ENCODE measurements at regions not wholly inside any gene's neighbourhood (a gene's known extent, or its start where the extent isn't known, plus 50 kb on each side); places are given as distances from the start of the nearest gene placed in this dataset.

GRCh38 chr18:30350263-30350662, 692.3 kb downstream of the DSC3 start:
- Histone ChIP-seq H4K20me1 (ENCODE audit: control insufficient read depth, insufficient read depth, low read length, poor library complexity, severe bottlenecking) (no peaks in the 10 kb centered on the region), H3K27me3 (replicated peaks in 1 of 4; ENCODE audit: control extremely low read depth in 1 of 4, control insufficient read depth in 3 of 4, insufficient read depth in 4 of 4, low read length in 3 of 4) (no peaks in the 10 kb centered on the region), H3K9me3 (ENCODE audit: control extremely low read depth in 1 of 3, control insufficient read depth in 2 of 3, insufficient read depth in 1 of 3, low read length in 2 of 3) (peaks cover 0 to 19% (median 0%) of the 10 kb centered on the region in 3 donors), H3K36me3 (replicated peaks in 1 of 2; ENCODE audit: control extremely low read depth in 1 of 2, control insufficient read depth in 1 of 2, extremely low read depth in 1 of 2, insufficient read depth in 2 of 2, low read length in 1 of 2) (no peaks in the 10 kb centered on the region), H3K4me1 (ENCODE audit: control insufficient read depth in 2 of 2, insufficient read depth in 2 of 2, low read length in 2 of 2) (no peaks in the 10 kb centered on the region), H2AFZ (ENCODE audit: insufficient read depth, low read depth, low read length, poor library complexity, severe bottlenecking) (no peak overlapping the region), H3K4me3 (ENCODE audit: control extremely low read depth in 1 of 5, extremely low read depth in 1 of 5, insufficient read depth in 1 of 5, low read depth in 2 of 5, low read length in 4 of 5) (no peak overlapping the region), H3K9ac (ENCODE audit: low read length) (no peak overlapping the region), H3K4me2 (replicated peaks; ENCODE audit: low read depth, low read length, poor library complexity, severe bottlenecking) (no peak overlapping the region), H3K79me2 (ENCODE audit: control insufficient read depth, insufficient read depth, low read length) (no peaks in the 10 kb centered on the region), H3K27ac (ENCODE audit: low read length in 2 of 2) (no peak overlapping the region)
- DNase-seq (no peak), ATAC-seq (ENCODE audit: low read depth) (no peak)
- no peaks in the 10 kb centered on the region for H3K9me3 Mint-ChIP-seq (ENCODE audit: insufficient read depth)
- intact Hi-C loops (cut with micrococcal nuclease) = no loop called here
- POLR2A ChIA-PET = no interaction called here
- no peaks in the 10 kb centered on the region for H3K4me1 Mint-ChIP-seq
- TF ChIP-seq EZH2 (IDR thresholded peaks at IDR 0.05; ENCODE audit: borderline replicate concordance, insufficient read depth, low read depth, low read length, poor library complexity, severe bottlenecking) = no peak
- no peak for TF ChIP-seq CTCF (IDR thresholded peaks at IDR 0.05)
- H3K4me3 Mint-ChIP-seq = no peak overlapping the region
- no peak overlapping the region for H3K27ac Mint-ChIP-seq
- no peaks in the 10 kb centered on the region for H3K27me3 Mint-ChIP-seq
- WGBS (ENCODE audit: insufficient coverage) = no CpG with 5 or more reads among the region's 1 CpG
- CTCF ChIA-PET = no interaction called here

GRCh38 chr18:30343090-30343489, 699.5 kb downstream of the DSC3 start:
- H3K27me3 ChIP-seq (replicated peaks in 1 of 4; ENCODE audit: control extremely low read depth in 1 of 4, control insufficient read depth in 3 of 4, insufficient read depth in 4 of 4, low read length in 3 of 4) = no peaks in the 10 kb centered on the region
- no peak overlapping the region for H3K4me3 ChIP-seq (ENCODE audit: control extremely low read depth in 1 of 5, extremely low read depth in 1 of 5, insufficient read depth in 1 of 5, low read depth in 2 of 5, low read length in 4 of 5)
- TF ChIP-seq CTCF (IDR thresholded peaks at IDR 0.05) = no peak
- no peak for TF ChIP-seq EZH2 (IDR thresholded peaks at IDR 0.05; ENCODE audit: borderline replicate concordance, insufficient read depth, low read depth, low read length, poor library complexity, severe bottlenecking)
- intact Hi-C loops (cut with micrococcal nuclease) = no loop called here
- no peaks in the 10 kb centered on the region for H4K20me1 ChIP-seq (ENCODE audit: control insufficient read depth, insufficient read depth, low read length, poor library complexity, severe bottlenecking)
- Mint-ChIP-seq H3K27ac (no peak overlapping the region), H3K4me1 (no peaks in the 10 kb centered on the region), H3K9me3 (ENCODE audit: insufficient read depth) (no peaks in the 10 kb centered on the region), H3K27me3 (no peaks in the 10 kb centered on the region), H3K4me3 (no peak overlapping the region)
- ATAC-seq (ENCODE audit: low read depth) = no peak
- peaks cover 0 to 6% (median 0%) of the 10 kb centered on the region in 3 donors for H3K9me3 ChIP-seq (ENCODE audit: control extremely low read depth in 1 of 3, control insufficient read depth in 2 of 3, insufficient read depth in 1 of 3, low read length in 2 of 3)
- H3K9ac ChIP-seq (ENCODE audit: low read length) = no peak overlapping the region
- no peak overlapping the region for H3K4me2 ChIP-seq (replicated peaks; ENCODE audit: low read depth, low read length, poor library complexity, severe bottlenecking)
- no peaks in the 10 kb centered on the region for H3K4me1 ChIP-seq (ENCODE audit: control insufficient read depth in 2 of 2, insufficient read depth in 2 of 2, low read length in 2 of 2)
- WGBS (ENCODE audit: insufficient coverage) = no CpG with 5 or more reads among the region's 2 CpGs
- H3K36me3 ChIP-seq (replicated peaks in 1 of 2; ENCODE audit: control extremely low read depth in 1 of 2, control insufficient read depth in 1 of 2, extremely low read depth in 1 of 2, insufficient read depth in 2 of 2, low read length in 1 of 2) = no peaks in the 10 kb centered on the region
- no peaks in the 10 kb centered on the region for H3K79me2 ChIP-seq (ENCODE audit: control insufficient read depth, insufficient read depth, low read length)
- DNase-seq = no peak
- ChIA-PET CTCF (no interaction called here), POLR2A (no interaction called here)
- H3K27ac ChIP-seq (ENCODE audit: low read length in 2 of 2) = no peak overlapping the region
- no peak overlapping the region for H2AFZ ChIP-seq (ENCODE audit: insufficient read depth, low read depth, low read length, poor library complexity, severe bottlenecking)

Measured in B cell (primary cell).